GM12878 (cell line): ENCODE measurements at regions not wholly inside any gene's neighbourhood (a gene's known extent, or its start where the extent isn't known, plus 50 kb on each side); places are given as distances from the start of the nearest gene placed in this dataset.

ENCODE experiments used
- ATAC-seq: fragments of 200-7000 bp; cut with Tn5 transposase; 3 replicates; pipeline ENCODE4 v1.9.1; 2020; ENCODE audit warnings: mild to moderate bottlenecking, moderate library complexity
- BruUV-seq: library from RNA; stranded (reverse); fragments of 400-500 nt; replicated peaks from 2 replicates; lab custom pipeline; 2021; lab: Mats Ljungman, UMichigan
- CTCF ChIA-PET: fragments of 300-600 bp; sonication (Branson Sonifier 250); formaldehyde crosslinking; extraction: SDS; loops from one replicate; lab custom pipeline; 2021; ENCODE audit warnings: inconsistent platforms; lab: Yijun Ruan, JAX
- POLR2A ChIA-PET: fragments of 350-600 bp; formaldehyde crosslinking; extraction: SDS; loops from one replicate; lab custom pipeline; 2021; ENCODE audit warnings: inconsistent platforms; lab: Charles Lee
- RAD21 ChIA-PET: fragments of 300-600 bp; sonication (Branson Sonifier 250); formaldehyde crosslinking; loops from one replicate; lab custom pipeline; 2023; ENCODE audit warnings: antibody characterized with exemption; ENCODE audit not compliant: unreplicated experiment; lab: Charles Lee
- SMC1A ChIA-PET: fragments of 300-600 bp; sonication (Branson Sonifier 250); formaldehyde crosslinking; loops from one replicate; lab custom pipeline; 2023; ENCODE audit not compliant: unreplicated experiment, uncharacterized antibody; lab: Charles Lee
- DNase-seq: peaks from one replicate; pipeline ENCODE4 v3.0.0-alpha.2; 2011; ENCODE audit warnings: low read depth, low spot score
- FAIRE-seq: peaks from 3 replicates; lab custom pipeline; 2011; peaks lifted over from hg19 to GRCh38; lab: Jason Lieb, UNC
- H2AFZ ChIP-seq: 2 replicates; pipeline ENCODE4 v1.6.0; 2011; ENCODE audit warnings: low read depth, low read length, control low read depth; ENCODE audit not compliant: control insufficient read depth
- H3K27ac ChIP-seq: 2 replicates; pipeline ENCODE4 v1.5.1; 2011; ENCODE audit warnings: control low read depth; ENCODE audit not compliant: control insufficient read depth, insufficient read depth
- H3K27me3 ChIP-seq, 2 experiments: replicated peaks in 1 of 2; 2 replicates each; pipeline versions ENCODE4 v1.6.0 to v1.6.1; 2011; ENCODE audit warnings: low read length in 1 of 2; ENCODE audit not compliant: control insufficient read depth in 2 of 2, insufficient read depth in 2 of 2
- H3K36me3 ChIP-seq, 2 experiments: 2 replicates each; pipeline ENCODE4 v1.5.1; 2011; ENCODE audit warnings: low read length in 1 of 2; ENCODE audit not compliant: control insufficient read depth in 2 of 2, insufficient read depth in 2 of 2
- H3K4me1 ChIP-seq: 2 replicates; pipeline ENCODE4 v1.6.1; 2011; ENCODE audit warnings: mild to moderate bottlenecking, low read length, moderate library complexity, mixed read lengths; ENCODE audit not compliant: control insufficient read depth, insufficient read depth
- H3K4me2 ChIP-seq: 2 replicates; pipeline ENCODE4 v1.6.0; 2011; ENCODE audit warnings: control low read depth; ENCODE audit not compliant: control insufficient read depth, insufficient read depth
- H3K4me3 ChIP-seq: fragments of 200-600 bp; sonication (generic); 2 replicates; pipeline ENCODE4 v1.5.1; 2016
- H3K79me2 ChIP-seq: 2 replicates; pipeline ENCODE4 v1.6.0; 2011; ENCODE audit warnings: low read length; ENCODE audit not compliant: control insufficient read depth, insufficient read depth
- H3K9ac ChIP-seq: 2 replicates; pipeline ENCODE4 v1.8.0; 2011; ENCODE audit warnings: low read length, control low read depth, mixed read lengths; ENCODE audit not compliant: control insufficient read depth, insufficient read depth
- H3K9me3 ChIP-seq: replicated peaks from 3 replicates; pipeline ENCODE4 v1.5.1; 2011; ENCODE audit warnings: mild to moderate bottlenecking, low read length; ENCODE audit not compliant: control insufficient read depth, insufficient read depth
- H4K20me1 ChIP-seq: 2 replicates; pipeline ENCODE4 v1.6.0; 2011; ENCODE audit not compliant: control insufficient read depth, insufficient read depth
- BACH1 ChIP-seq: fragments of 450-650 bp; IDR thresholded peaks from 2 replicates; pipeline ENCODE4 v1.6.1; 2017; ENCODE audit warnings: mild to moderate bottlenecking, borderline replicate concordance
- BCLAF1 ChIP-seq: fragments of 450-650 bp; IDR thresholded peaks from 2 replicates; pipeline ENCODE4 v1.6.1; 2017; ENCODE audit warnings: antibody characterized with exemption, mild to moderate bottlenecking, moderate library complexity
- CBX3 ChIP-seq: fragments of 200-600 bp; sonication (generic); IDR thresholded peaks from 2 replicates; pipeline ENCODE4 v1.6.1; 2016; ENCODE audit warnings: low read depth, borderline replicate concordance
- CREB1 ChIP-seq: IDR thresholded peaks from 2 replicates; pipeline ENCODE4 v1.6.1; 2012; ENCODE audit warnings: low read depth, mild to moderate bottlenecking, inconsistent platforms
- E2F8 ChIP-seq: fragments of 450-650 bp; IDR thresholded peaks from 2 replicates; pipeline ENCODE4 v1.6.1; 2018; ENCODE audit warnings: mild to moderate bottlenecking, low read depth, moderate library complexity; ENCODE audit not compliant: partially characterized antibody
- E4F1 ChIP-seq: fragments of 450-650 bp; IDR thresholded peaks from 2 replicates; pipeline ENCODE4 v1.6.1; 2018; ENCODE audit warnings: borderline replicate concordance, mild to moderate bottlenecking; ENCODE audit not compliant: partially characterized antibody
- EZH2 ChIP-seq: IDR thresholded peaks from 2 replicates; pipeline ENCODE4 v1.6.1; 2012; ENCODE audit warnings: low read depth, mild to moderate bottlenecking, control low read depth, inconsistent platforms, low read length, borderline replicate concordance; ENCODE audit not compliant: control insufficient read depth
- HDAC2 ChIP-seq: fragments of 200-600 bp; sonication (generic); IDR thresholded peaks from 2 replicates; pipeline ENCODE4 v1.6.1; 2017
- KDM1A ChIP-seq: fragments of 200-600 bp; sonication (generic); IDR thresholded peaks from 2 replicates; pipeline ENCODE4 v1.6.1; 2016; ENCODE audit warnings: borderline replicate concordance
- MLLT1 ChIP-seq: fragments of 450-650 bp; IDR thresholded peaks from 2 replicates; pipeline ENCODE4 v1.6.1; 2016; ENCODE audit warnings: mild to moderate bottlenecking
- NR2C2 ChIP-seq: IDR thresholded peaks from 2 replicates; pipeline ENCODE4 v1.6.1; 2011; ENCODE audit warnings: borderline replicate concordance, low read depth; ENCODE audit not compliant: control insufficient read depth, insufficient read length
- PML ChIP-seq: IDR thresholded peaks from 2 replicates; pipeline ENCODE4 v1.6.1; 2012; ENCODE audit warnings: low read length, inconsistent platforms
- POLR2A ChIP-seq: IDR thresholded peaks from 2 replicates; pipeline ENCODE4 v1.6.1; 2011; ENCODE audit warnings: low read depth, mild to moderate bottlenecking, low read length
- RAD21 ChIP-seq: IDR thresholded peaks from 2 replicates; pipeline ENCODE4 v1.6.1; 2011; ENCODE audit warnings: mild to moderate bottlenecking, low read depth, low read length, moderate library complexity; ENCODE audit not compliant: insufficient read depth
- RCOR1 ChIP-seq: conservative IDR thresholded peaks from 2 replicates; pipeline ENCODE4 v1.6.1; 2012; ENCODE audit warnings: low read depth, low read length, improper control_type of control experiment
- SREBF1 ChIP-seq: IDR thresholded peaks from 2 replicates; pipeline ENCODE4 v1.6.1; 2012; ENCODE audit warnings: mild to moderate bottlenecking, low read length
- SUPT20H ChIP-seq: IDR thresholded peaks from 2 replicates; pipeline ENCODE4 v1.6.1; 2011; ENCODE audit warnings: low read depth, mild to moderate bottlenecking, low read length, moderate library complexity, borderline replicate concordance; ENCODE audit not compliant: control insufficient read depth
- WGBS: methylation state at CpG from one replicate; pipeline ENCODE4 v1.1.6; 2016; ENCODE audit warnings: low lambda C conversion rate; ENCODE audit not compliant: insufficient replicate concordance, insufficient coverage; ENCODE audit errors: missing lambda C conversion rate; 5-methylcytosine and 5-hydroxymethylcytosine counted together
- in situ Hi-C: fragments of 300-500 bp; cut with MboI; formaldehyde crosslinking; loops from 9 replicates; pipeline ENCODE4 v1.14.3; 2018; ENCODE audit warnings: mixed read lengths
- intact Hi-C: fragments of 100-400 bp; cut with micrococcal nuclease; formaldehyde crosslinking; loops from one replicate; pipeline ENCODE4 v1.14.2; 2022; ENCODE audit not compliant: unreplicated experiment

- FAIRE-seq (no peak), DNase-seq (no peak), ATAC-seq (no peak)
- POLR2A ChIA-PET = no interaction called here
- 0% methylated on average over 2 of the region's 2 CpGs for WGBS
- H3K9me3 ChIP-seq = no peaks in the 10 kb centered on the region
- H3K4me3 ChIP-seq = no peak overlapping the region
- in situ Hi-C loops = no loop called here
- H3K4me1 ChIP-seq = no peaks in the 10 kb centered on the region
- H3K4me2 ChIP-seq = no peak overlapping the region
- H3K27me3 ChIP-seq = no peaks in the 10 kb centered on the region
- no peak overlapping the region for H3K9ac ChIP-seq
- SMC1A ChIA-PET = no interaction called here
- BruUV-seq = no TSS peak
- CTCF ChIA-PET = no interaction called here
- H4K20me1 ChIP-seq = no peaks in the 10 kb centered on the region
- RAD21 ChIA-PET = no interaction called here
- TF ChIP-seq EZH2 (no peak), KDM1A (no peak), PML (no peak), E4F1 (no peak), SUPT20H (no peak), CBX3 (no peak), SREBF1 (no peak), CREB1 (no peak), POLR2A (no peak), MLLT1 (no peak), BCLAF1 (no peak), BACH1 (no peak), RCOR1 (no peak), RAD21 (no peak), HDAC2 (no peak), E2F8 (no peak), NR2C2 (no peak)
- H3K27ac ChIP-seq = no peak overlapping the region
- no peaks in the 10 kb centered on the region for H3K79me2 ChIP-seq
- no peak overlapping the region for H2AFZ ChIP-seq
- H3K36me3 ChIP-seq = no peaks in the 10 kb centered on the region
- intact Hi-C loops = no loop called here
Measured at GRCh38 chr5:30930736-30931135, 262.8 kb upstream of the CDH6 start.
